GM06990 (cell line): ENCODE measurements at regions not wholly inside any gene's neighbourhood (a gene's known extent, or its start where the extent isn't known, plus 50 kb on each side); places are given as distances from the start of the nearest gene placed in this dataset.

ENCODE experiments used
- DNase-seq: peaks from one replicate; pipeline ENCODE4 v3.0.0-alpha.2; 2011; ENCODE audit not compliant: insufficient read length; ENCODE audit errors: extremely low read depth
- H3K27me3 ChIP-seq: replicated peaks from 2 replicates; pipeline ENCODE4 v1.6.0; 2011; ENCODE audit warnings: low read length; ENCODE audit not compliant: control insufficient read depth, insufficient read depth
- H3K36me3 ChIP-seq: 2 replicates; pipeline ENCODE4 v1.5.1; 2011; ENCODE audit warnings: low read length; ENCODE audit not compliant: control insufficient read depth, insufficient read depth
- H3K4me3 ChIP-seq: replicated peaks from 2 replicates; pipeline ENCODE4 v1.5.1; 2011; ENCODE audit warnings: low read depth, mild to moderate bottlenecking, control low read depth, low read length
- CTCF ChIP-seq: IDR thresholded peaks from 2 replicates; pipeline ENCODE4 v1.5.1; 2011; ENCODE audit warnings: low read length, control low read depth, mild to moderate bottlenecking, inconsistent platforms; ENCODE audit not compliant: insufficient read depth, poor library complexity, severe bottlenecking

GRCh38 chr10:120689777-120690529 is 161.2 kb upstream of the WDR11 start:
- no peak for DNase-seq

GRCh38 chr10:120691625-120692024 is 159.5 kb upstream of the WDR11 start:
- DNase-seq, result no peak
- no peak for TF ChIP-seq CTCF
- no peak overlapping the region for H3K4me3 ChIP-seq

More at GRCh38 chr10:120689777-120690529, 161.2 kb upstream of the WDR11 start:
- H3K27me3 ChIP-seq, result no peaks in the 10 kb centered on the region
- no peak overlapping the region for H3K4me3 ChIP-seq
- no peak for TF ChIP-seq CTCF
- H3K36me3 ChIP-seq, result no peaks in the 10 kb centered on the region

GRCh38 chr10:120700426-120700825 is 150.7 kb upstream of the WDR11 start:
- no peak for TF ChIP-seq CTCF
- DNase-seq, result no peak
- H3K4me3 ChIP-seq, result no peak overlapping the region
- H3K36me3 ChIP-seq, result no peaks in the 10 kb centered on the region
- H3K27me3 ChIP-seq, result no peaks in the 10 kb centered on the region

More at GRCh38 chr10:120691625-120692024, 159.5 kb upstream of the WDR11 start:
- Histone ChIP-seq H3K36me3 (no peaks in the 10 kb centered on the region), H3K27me3 (no peaks in the 10 kb centered on the region)

GRCh38 chr10:120701381-120701780 is 149.8 kb upstream of the WDR11 start:
- no peak for DNase-seq
- H3K4me3 ChIP-seq, result no peak overlapping the region
- no peaks in the 10 kb centered on the region for H3K27me3 ChIP-seq
- TF ChIP-seq CTCF, result no peak
- H3K36me3 ChIP-seq, result no peaks in the 10 kb centered on the region

- no peak overlapping the region for H3K4me3 ChIP-seq
- no peak for DNase-seq
- H3K36me3 ChIP-seq, result no peaks in the 10 kb centered on the region
- H3K27me3 ChIP-seq, result no peaks in the 10 kb centered on the region
- no peak for TF ChIP-seq CTCF
Measured at GRCh38 chr10:120702032-120702431, 149.1 kb upstream of the WDR11 start.
